H1 (cell line): ENCODE measurements at regions not wholly inside any gene's neighbourhood (a gene's known extent, or its start where the extent isn't known, plus 50 kb on each side); places are given as distances from the start of the nearest gene placed in this dataset.

Source experiments
- EP300 ChIP-seq, 2 experiments: IDR thresholded peaks; 1 replicate in 1 of 2; 2 replicates in 1 of 2; pipeline ENCODE4 v1.6.1; 2011 to 2012; ENCODE audit warnings: low read depth in 2 of 2, low read length in 2 of 2, mild to moderate bottlenecking in 2 of 2, borderline replicate concordance in 1 of 2, inconsistent platforms in 1 of 2, moderate library complexity in 1 of 2
- MAFK ChIP-seq: IDR thresholded peaks from 2 replicates; pipeline ENCODE4 v1.6.1; 2012; ENCODE audit warnings: low read depth, mild to moderate bottlenecking, improper control_type of control experiment, low read length
- POLR2AphosphoS5 ChIP-seq: IDR thresholded peaks from 2 replicates; pipeline ENCODE4 v1.6.1; 2011; ENCODE audit warnings: low read depth, low read length
- TF ChIP-seq, protein P1 (sequence below), 3 experiments: IDR thresholded peaks; 1 replicate in 2 of 3; 2 replicates in 1 of 3; pipeline versions ENCODE4 v1.5.1 to v1.6.1; 2011; ENCODE audit warnings: low read length in 3 of 3, mild to moderate bottlenecking in 3 of 3, inconsistent platforms in 2 of 3, low read depth in 1 of 3, moderate library complexity in 1 of 3; ENCODE audit not compliant: insufficient read depth in 1 of 3; ENCODE audit errors: control extremely low read depth in 1 of 3

GRCh38 chr19:28468701-28469459 is 744.1 kb downstream of the UQCRFS1 start (continued):
- TF ChIP-seq MAFK = no peak
- no peak for TF ChIP-seq POLR2AphosphoS5
- TF ChIP-seq, protein P1, sequence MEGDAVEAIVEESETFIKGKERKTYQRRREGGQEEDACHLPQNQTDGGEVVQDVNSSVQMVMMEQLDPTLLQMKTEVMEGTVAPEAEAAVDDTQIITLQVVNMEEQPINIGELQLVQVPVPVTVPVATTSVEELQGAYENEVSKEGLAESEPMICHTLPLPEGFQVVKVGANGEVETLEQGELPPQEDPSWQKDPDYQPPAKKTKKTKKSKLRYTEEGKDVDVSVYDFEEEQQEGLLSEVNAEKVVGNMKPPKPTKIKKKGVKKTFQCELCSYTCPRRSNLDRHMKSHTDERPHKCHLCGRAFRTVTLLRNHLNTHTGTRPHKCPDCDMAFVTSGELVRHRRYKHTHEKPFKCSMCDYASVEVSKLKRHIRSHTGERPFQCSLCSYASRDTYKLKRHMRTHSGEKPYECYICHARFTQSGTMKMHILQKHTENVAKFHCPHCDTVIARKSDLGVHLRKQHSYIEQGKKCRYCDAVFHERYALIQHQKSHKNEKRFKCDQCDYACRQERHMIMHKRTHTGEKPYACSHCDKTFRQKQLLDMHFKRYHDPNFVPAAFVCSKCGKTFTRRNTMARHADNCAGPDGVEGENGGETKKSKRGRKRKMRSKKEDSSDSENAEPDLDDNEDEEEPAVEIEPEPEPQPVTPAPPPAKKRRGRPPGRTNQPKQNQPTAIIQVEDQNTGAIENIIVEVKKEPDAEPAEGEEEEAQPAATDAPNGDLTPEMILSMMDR (IDR thresholded peaks at IDR 0.05; ENCODE audit: control extremely low read depth in 1 of 3, insufficient read depth in 1 of 3, low read depth in 1 of 3, low read length in 3 of 3) = peak in 1 of 3 experiments; percentile 17; a peak in 1 of 4 replicates
- TF ChIP-seq EP300 (IDR thresholded peaks at IDR 0.05; ENCODE audit: borderline replicate concordance in 1 of 2, low read depth in 2 of 2, low read length in 2 of 2) = no peak
